Mesenteric fat pad (tissue), 1 donor: ENCODE measurements at regions not wholly inside any gene's neighbourhood (a gene's known extent, or its start where the extent isn't known, plus 50 kb on each side); places are given as distances from the start of the nearest gene placed in this dataset.

Experiments
- DNase-seq: peaks from one replicate; pipeline ENCODE4 v3.0.0-alpha.2; 2020; ENCODE audit warnings: low spot score
- donor health status: DM: yes; HTN: yes; CAD: no.

DNA sequence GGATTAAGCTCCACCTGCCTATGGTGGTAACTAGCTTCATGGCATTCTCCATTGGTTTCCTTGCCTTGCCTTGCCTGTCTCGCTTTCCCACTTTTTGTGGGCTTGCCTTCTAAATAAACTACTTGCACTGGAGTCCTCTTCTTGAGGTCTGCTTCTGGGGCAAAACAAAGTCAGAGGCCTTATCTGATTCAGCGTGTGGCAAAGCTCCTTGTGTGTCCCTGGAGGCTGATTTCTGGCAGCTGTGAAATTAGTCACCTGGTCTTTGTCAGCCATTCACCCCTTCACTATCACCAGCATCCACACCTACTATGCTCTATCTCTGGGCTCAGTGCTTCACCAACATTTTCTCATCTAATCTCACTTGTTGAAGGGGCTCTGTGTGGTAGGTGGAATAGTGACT lies 176.2 kb downstream of the SEC61B start:
- no peak for DNase-seq

DNA sequence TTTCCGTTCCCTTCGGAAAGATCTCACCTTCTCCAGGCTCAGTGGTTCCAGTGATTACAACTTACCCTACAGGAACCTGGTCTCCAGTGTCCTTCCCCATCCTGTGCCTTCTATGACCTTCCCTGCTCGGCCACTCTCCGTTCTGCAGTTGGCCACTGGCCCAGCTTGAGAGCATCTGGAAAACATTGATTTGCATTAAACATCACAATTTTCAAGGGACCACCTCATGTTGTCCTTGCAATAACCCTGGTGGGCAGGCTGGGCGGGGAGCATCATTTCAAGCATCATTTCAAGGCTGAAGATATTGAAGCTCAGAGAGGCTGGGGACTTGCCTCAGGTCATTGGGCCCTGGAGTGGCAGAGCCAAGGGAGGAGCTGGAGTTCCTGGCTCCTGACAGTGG lies 177.4 kb downstream of the SEC61B start:
- no peak for DNase-seq

DNA sequence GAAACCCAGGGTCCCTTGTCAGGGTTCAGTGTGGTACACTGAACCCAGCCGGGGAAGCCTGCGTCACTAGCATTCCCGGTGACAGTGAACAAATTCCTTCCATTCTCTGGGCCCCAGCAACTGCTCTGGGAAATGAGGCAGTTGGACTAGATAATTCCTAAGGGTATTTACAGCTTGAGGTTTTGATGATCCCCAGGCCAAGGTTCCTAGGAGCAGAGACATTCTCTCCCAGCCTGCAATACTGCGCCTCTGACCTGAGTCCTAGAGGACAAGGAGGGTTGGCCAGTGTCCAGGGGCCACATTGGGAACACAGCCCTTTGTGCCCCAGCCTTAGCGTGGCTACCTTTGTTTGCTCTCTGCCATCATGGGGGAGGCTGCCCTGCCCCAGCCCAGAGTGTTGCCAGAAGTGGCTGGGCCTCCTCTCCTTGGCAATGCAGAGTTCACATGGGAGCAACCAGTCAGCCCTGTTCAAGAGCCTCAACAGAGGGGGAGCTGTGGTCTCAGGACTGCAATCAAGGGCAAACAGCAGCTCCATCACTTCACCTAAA lies 178.2 kb downstream of the SEC61B start:
- no peak for DNase-seq

DNA sequence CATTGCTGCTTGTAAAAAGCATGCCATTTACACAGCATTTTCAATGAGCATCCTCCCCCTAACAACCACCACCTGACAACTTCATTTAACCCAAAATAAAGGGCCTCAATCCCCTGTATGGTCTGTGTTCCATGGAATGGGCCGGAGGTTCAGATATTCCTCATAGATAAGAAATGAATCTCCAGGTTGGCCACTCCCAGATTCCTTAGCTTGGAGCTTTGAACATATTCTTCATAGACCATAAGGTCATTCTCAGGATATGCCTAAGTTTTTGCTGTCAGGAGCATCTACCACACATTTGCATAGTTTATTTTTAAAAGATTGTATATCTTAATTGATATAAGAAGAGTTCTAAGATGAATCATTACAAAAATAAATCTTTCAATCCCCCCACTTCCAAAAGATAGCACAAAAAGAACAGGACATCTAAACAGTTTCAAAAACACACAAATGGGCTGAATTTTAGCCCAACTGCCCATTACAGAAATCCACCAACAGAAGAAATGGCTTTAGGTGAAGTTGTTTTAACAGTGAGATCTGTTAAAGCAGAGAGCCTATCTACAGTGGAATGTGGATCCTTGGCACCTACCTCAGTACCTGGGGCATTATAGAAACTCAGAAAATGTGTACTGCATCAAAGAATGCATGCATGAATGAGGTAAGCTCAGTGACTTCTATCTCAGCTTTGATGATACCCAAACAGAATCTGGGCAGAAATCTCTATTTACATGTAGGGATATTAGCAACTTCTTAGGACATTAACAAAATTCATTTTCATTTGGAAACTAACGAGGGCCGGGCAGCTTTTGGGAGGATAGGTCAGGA lies 179.8 kb downstream of the SEC61B start:
- DNase-seq = no peak

DNA sequence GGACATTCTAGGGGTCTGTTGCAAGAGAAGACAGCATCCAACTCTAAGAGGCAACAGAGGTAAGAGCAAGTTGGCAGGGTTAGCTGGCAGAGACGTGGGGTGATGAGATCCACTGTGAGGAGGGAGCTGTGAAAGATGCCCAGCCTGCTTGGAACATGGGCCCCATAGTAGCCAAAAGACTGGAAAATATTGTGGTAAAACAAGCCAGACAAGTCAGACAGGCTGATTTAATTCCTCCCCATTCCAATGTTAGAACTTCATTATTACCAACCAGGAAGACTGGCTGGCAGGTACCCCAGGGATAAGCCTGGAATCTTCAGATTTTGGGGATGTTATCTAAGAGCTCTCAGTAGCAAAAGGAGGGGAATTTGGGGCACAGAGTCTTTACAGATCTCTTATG lies 181.3 kb downstream of the SEC61B start:
- no peak for DNase-seq

DNA sequence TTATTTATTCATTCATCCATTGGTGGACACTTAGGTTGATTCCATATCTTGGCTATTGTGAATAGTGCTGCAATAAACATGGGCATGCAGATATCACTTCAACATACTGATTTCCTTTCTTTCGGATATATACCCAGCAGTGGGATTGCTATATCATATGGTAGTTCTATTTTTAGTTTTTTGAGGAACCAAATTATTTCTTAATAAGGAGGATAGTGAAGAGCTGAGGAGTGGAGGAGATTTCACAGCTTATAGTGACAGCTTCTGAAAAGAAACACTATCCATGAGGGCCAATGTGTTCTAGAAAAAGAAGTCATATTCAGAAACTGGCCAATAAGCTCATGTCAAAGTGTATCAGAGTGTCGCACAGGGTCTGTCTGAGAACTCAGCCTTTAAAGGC lies 183.3 kb downstream of the SEC61B start:
- no peak for DNase-seq

DNA sequence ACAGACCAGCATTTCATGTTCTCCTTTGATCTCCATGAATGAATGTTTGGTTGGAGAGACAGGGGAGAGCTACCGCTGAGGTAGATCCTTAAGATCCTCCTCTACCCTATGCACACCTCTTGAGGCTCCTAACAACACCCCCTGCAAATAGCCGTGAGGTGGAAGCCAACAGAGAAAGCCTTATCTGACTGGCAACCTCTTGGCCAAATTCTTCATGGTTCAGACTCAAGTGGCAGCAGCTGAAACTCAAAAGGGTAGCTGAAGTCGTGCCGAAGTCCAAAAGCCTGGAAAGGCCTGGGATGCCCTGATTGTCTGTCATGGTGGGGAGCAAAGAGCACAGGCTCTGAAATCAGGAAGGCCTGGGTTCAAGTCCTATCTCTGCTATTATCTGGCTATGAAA lies 184.9 kb downstream of the SEC61B start:
- no peak for DNase-seq

DNA sequence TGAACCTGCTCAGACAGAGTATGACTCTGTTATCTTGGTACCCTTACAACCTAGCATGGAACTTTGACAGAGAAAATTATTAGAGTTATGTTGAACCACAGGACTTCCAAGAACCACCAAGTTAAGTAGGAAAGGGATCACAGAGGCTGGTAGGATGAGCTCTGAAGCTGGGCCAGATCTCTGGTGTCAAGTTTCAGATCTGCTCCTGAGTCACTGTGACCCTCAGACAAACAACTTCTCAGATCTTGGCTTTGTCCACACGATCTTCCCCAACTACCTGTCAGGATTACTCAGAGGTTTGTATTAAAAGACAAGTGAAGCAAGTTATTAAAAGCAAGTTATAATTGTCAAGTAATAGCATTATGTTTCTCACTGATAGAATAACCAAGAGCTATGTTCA lies 189.0 kb downstream of the SEC61B start:
- no peak for DNase-seq

DNA sequence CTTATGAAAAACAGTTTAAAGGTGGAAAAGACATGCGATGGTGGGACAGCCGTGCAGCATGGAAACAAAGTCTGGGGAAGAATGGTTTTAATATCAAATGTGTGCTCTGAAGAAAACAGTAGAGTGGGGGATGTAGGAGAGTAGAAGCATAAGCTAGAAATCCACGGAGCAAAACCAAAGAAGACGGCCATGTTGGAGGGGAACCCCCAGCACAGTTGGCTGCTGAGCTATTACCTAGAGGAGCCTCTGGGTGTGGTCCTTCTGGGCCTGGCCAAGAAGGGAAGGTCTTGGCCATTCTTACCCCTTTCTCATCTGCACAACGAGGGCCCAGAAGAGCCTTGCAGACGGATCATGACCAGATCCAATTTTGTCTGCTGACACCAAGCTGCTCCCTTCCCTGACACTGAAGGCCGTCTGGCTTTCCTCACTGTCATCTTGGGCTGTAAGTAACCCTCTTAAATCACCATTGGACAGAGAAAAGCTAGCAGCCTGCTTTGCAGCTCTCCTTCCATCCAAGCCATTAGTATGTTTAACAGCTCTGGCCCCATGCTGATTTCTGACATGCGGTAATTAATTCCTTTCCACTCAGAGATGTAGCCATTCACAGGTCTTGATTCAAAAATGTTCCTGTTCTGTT lies 189.5 kb downstream of the SEC61B start:
- no peak for DNase-seq

DNA sequence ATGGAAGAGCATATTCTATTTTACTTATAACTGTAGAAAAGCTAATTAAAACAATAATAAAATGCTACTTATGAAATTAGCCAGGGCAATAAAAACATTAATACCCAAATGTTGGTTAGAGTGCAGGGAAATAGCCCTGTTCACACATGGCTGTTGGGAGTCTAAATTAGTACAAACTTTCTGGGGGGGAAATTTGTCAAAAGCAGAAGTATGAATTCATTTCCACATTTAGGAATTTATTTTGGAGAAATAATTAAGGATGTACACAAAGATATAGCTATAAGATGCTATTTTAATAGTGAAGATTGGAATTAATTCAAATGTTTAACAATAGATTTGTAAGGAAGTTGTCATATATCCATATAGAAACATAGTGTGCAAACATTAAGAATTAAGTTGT lies 190.5 kb downstream of the SEC61B start:
- DNase-seq = no peak

DNA sequence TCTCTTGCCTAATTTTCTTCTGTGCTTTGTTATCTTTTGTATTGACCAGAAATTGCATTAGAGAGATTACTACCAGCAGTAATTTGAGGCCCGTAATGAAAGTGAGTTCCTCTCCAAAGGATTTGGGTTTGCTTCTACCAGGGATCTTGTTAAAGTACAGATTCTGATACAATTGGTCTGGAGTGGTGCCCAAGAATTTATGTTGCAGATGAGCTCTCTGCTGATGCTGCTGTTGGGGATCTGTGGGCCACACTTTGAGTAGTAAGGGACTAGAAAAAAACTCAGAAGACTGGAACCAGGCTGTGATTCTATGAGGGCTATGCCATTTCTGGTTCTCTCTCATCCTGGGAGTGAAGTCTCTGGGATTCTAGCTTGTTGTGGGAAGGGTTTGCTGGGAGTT lies 192.2 kb downstream of the SEC61B start:
- no peak for DNase-seq

DNA sequence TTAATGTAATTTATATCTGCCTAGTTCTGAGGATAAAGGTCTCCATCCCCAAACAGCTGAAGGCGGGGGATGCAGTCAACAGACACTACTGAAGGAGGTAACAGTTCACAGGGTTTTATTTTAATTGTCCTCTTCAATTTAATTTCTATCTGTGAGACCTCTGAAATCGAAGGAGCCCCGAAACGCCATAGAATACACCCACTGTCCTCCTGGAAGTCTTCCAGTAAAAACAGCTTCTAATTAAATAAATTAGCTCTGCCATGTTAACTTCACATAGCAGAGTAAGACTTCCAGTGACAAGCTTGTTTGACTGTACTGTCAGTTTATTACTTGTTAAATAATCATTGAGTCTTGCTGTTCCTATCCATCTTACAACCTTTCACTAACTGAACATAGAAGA lies 193.5 kb downstream of the SEC61B start:
- no peak for DNase-seq

DNA sequence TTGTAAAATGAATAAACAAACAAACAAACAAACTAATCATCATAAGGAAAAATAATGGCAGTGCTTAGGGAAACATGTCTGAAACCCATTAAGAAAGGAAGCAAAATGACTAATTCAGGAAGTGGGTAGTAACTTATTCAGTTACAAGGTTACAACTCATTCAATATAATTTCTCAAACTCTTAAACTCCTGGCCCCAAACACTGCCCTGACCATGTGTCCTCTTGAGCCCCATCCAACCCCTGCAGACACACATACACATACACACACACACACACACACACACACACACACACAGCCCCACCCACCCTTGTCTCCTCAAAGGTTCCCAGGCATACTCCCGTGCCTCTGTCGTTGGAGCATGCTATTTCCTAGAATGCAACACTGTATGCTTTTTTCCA lies 193.9 kb downstream of the SEC61B start:
- no peak for DNase-seq

DNA sequence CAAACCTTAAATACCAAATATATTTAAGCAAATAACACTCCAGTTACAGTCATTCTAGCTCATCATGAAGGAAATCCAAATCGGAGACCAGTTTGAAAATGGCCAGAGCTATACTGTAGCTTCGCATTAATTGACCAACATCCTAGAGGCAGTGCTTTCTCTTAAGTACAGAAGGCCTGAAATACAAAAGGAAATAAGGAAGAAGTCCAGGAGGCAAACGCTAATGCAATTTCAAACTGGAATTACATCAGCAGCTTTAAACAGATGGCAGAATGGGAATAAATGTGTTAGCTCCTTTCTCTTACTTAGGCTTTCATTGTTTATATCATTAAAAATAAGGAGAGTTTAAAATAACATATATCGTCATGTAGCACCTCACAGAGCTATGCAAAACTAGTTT lies 197.0 kb downstream of the SEC61B start:
- no peak for DNase-seq

DNA sequence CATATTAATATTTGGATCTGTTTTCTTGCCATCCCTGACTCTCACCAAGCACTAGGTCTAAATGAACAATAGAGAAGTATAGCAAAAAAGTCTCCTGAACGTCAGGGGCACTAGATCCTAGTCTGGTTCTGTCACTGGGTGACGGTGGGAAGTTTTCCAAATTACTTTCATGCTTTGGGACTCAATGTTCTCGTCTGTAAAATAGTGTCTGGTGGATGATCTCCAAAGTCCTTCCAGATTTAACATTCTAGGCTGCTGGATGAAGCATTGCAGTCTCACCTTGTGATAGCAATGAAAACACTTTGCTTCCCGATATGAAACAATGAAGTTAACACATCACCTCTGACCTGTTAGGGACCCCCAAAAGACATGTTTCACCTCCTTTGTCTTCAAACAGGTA lies 199.3 kb downstream of the SEC61B start:
- no peak for DNase-seq

DNA sequence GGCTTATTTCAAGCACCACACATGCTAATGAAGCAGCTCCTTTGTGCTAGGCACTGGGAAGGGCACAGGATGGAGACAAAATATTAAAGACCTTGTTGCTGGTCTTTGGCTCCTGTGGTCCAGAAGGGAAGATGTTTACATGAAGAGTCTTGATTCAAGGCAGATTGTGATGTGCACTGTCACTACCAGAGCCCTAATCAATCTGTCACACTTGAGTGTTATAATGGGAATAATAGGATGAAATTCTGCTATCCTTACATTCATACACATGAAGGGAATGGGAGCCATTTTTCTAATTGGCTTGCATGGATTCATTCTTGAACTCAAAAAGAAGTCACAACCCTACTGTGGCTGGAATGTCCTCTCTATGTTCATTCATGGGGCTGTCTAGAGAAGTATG lies 203.0 kb downstream of the SEC61B start:
- no peak for DNase-seq

DNA sequence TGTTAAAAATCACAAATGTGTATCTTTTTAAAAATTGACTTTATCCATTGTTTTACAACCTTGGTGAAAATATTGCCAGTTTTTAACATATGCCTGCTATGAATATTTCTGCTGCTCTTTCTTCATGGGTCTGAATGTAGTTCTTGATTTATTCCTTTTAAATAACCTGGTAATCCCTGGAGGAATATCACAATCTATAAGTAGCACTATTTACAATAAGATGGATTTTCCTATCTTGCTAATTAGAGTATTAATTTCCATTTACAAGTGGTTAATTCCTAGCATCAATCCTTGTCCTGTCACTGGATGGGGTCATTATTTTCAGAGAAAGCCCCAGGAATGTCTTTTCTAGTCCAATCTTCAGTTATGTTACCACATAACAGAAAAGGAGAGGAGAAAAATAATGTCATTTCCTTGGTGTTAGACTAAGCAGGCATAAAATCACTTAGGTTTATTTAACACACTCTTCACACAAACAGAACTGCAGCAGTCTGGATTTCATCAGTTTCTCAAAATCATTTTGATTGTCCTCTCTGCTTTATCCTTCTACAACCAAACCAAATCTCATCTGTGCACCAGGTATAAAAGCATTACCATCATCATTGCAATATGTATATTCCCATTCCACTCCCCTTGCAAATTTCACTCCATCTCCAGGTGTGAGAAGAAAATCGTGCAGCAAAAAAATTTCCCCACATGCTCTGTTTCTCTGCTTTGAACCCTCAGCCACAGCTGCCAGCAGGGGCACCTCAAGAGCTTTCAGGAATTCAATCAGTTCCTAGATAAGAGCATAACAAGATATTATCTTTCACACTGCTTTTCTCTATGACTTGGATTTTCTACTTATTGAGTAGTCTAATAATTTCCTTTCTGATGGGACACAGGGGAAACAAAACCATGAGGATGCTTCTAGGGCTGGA lies 204.1 kb downstream of the SEC61B start:
- no peak for DNase-seq

DNA sequence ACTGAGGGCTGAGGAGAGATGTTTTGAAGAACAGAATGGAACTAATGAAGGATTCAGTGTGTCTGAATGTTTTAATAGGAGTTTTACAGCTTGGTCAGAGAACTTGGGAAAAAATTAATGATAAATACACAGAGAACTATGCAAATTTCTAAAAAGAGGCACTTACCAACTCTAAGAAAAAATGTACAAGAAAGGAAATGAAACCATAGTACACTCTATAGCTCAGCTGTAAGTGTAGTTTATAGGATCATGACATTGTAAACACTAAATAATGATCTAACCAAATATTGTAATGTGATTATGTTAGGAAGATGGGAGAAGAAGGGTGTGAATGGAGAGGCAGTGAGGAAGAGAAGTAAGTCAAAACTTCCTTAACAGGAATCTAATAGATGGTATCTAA lies 205.2 kb downstream of the SEC61B start:
- DNase-seq = no peak

DNA sequence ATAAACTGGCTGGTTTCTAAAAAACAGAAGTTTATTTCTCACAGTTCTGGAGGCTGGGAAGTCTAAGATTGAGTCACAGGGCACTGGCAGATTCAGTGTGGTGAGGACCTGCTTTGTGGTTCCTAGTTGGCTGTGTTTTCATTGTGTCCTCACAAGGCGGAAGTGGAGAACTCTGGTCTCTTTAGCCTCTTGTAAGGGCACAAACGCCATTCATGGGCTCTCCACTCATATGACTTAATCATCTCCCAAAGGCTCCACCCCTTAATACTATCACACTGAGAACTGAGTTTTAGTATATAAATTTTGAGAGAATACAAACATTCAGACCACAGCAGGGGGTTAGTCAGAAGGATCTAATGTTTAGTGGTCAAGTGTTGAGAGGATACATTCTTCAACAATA lies 208.2 kb downstream of the SEC61B start:
- no peak for DNase-seq

DNA sequence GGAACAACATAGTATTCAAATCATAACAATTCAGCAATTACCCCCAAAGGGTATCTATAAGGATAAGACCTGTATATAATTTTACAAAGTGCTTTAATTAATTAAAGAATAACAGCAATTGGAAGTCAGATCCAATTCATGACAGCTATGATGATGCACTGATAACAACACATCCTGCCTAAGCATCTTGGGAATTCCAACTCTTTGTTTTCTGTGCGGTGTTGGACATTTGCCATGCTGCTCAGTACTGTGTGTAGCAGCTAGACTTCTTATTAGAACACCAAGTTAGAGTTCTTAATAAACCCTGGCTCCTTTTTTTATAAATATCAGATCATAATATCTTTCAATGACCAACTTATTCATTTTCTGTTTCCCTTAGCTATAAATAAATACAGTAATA lies 209.0 kb downstream of the SEC61B start:
- DNase-seq = no peak

DNA sequence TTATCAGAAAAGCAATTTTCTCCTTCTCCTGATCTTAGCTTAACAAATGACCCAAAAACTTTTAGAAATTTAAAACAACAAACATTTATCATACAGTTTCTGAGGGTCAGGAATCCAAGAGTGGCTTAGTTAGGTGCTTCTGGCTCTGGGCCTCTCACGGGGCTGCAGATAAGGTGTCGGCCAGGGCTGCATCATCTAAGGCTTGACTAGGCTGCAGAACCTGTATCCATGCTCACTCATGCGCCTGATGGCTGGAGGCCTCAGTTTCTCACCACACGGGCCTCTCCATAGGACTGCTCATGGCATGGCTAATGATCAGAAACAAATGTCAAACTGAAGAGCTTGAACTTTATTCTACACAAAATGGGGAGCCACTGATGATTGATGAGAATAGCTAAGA lies 210.0 kb downstream of the SEC61B start:
- DNase-seq = no peak

DNA sequence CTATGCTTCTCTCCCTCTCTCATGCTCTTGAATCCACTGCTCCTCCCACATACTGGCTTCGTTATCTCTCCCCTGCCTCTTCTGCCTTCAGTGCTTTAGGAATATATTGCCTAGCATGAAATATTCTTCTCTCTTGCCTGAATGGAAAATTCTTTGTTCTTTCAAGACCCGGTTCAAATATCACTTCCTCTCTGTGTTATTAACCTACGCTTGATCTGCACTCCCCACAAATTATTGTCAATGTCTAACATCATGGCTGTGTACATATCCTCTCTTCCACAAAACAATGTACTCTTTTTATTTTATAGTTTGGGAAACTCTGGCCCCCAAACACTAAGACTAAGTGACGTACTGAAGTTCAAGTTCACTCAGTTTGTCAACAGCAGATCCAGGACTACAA lies 211.0 kb downstream of the SEC61B start:
- DNase-seq = no peak
